Dermis microvascular lymphatic vessel endothelial cell (primary cell): ENCODE measurements at regions not wholly inside any gene's neighbourhood (a gene's known extent, or its start where the extent isn't known, plus 50 kb on each side); places are given as distances from the start of the nearest gene placed in this dataset.

Source experiments
- DNase-seq, 2 donors: peaks; one replicate each; pipeline versions ENCODE4 v3.0.0 to v3.0.0-alpha.2; 2010; ENCODE audit warnings: low read depth in 2 of 2

DNA sequence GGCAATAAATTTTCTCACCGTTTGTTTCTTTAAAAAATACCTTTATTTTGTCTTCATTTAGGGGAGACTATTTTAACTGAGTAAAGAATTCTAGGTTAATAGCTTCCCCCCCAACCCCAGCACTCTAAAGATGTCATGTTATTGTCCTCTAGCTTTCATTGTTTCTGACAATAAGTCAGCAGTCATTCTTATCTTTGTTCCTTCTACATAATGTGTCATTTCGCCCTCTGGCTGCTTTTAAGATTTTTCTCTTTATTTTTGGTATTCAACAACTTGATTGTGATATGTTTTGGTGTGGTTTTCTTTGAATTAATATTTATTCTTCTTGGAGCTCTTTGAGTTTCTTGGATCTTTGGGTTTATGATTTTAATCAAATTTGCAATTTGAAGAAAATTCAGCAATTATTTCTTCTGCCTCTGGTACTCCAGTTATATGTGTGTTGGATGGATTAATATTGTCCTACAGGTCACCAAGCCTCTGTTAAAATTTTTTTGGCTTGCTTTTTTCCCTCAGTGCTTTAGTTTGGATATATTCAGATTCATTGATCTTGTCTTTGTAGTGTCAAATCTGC lies 64.6 kb upstream of the ELN start:
- no peak for DNase-seq

DNA sequence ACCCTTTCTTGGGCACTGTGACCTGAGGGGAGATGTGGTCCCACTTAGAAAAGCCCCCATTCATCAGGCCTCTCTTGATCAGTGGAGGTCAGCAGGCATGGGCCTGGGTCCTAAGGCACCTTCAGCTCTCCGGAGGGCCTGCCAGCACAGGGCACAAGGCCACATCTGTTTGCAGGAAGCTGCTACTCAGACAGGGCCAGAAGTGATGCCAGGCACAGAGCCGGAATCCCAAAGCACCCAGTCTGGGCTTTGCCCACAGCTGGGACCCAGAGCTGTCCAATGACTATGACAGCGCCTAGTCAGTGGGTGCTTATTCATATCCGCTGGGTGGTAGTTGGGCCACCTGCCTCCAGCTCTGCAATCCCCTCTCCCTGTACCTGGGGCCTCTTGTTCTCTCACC lies 63.2 kb upstream of the ELN start:
- DNase-seq = no peak

GRCh38 chr7:73966062-73966940 lies 61.7 kb upstream of the ELN start:
- DNase-seq = no peak

DNA sequence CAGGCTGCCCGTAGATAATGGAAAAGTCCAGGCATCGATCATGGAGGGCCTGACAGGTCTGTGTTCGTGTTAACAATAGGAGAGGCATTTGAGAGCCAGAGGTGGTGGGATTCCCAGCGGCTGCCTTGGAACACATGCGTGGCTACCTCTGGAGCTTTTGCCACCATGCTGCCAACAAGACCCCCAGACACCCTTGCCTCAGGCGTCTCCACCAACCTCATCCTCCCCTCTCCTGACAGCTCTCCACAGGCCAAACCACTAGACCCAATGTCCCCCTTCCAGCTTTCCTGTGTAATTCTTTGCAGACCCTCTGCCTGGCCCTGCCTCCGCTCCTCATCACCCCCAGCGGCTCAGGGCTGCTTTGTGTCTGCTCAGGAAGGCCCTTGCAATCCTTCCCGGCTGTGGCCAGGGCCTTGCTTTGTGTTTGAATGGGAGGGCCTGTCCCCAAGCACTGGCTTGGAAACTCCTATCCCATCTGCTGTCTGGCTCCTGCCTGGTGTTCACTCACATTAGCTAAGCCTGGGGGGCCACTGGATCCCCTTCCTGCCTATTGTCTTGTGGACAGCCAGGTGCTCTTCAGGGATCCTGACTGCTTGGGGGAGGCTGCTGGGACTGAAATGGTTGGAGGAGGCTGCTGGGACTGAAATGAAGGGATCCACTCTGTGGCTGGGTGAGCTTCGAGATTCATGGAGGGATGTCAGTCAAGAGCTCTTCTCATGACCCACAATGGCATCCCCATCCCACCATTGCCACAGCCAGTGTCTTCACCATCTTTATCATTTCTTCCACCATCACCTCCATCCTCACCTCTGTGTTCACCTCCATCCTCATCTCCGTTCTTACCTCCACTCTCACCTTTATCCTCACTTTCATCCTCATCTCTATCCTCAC lies 60.8 kb upstream of the ELN start:
- no peak for DNase-seq

DNA sequence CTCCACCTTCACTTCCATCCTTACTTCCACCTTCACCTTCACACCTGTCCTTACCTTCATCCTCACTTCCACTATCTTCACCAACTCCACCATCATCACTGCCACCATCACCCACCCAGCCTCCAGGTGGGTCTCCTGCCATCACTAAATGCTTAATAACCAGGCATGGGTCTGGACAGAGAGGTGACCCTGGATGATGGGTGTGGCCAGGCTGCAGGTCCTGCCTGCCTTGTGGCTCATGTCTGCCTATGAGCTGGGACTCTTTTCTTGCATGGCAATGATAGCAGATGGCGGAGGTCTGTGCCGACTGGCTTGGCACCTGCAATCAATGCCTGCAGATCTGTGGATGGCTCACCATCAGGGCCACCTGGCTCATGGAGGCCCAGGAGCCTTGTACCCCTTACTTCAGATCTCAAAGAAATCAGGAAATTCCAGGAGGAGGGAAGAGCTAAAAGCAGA lies 60.1 kb upstream of the ELN start:
- DNase-seq = no peak

- DNase-seq = no peak
Observed at GRCh38 chr7:73968487-73968886, 59.5 kb upstream of the ELN start.

DNA sequence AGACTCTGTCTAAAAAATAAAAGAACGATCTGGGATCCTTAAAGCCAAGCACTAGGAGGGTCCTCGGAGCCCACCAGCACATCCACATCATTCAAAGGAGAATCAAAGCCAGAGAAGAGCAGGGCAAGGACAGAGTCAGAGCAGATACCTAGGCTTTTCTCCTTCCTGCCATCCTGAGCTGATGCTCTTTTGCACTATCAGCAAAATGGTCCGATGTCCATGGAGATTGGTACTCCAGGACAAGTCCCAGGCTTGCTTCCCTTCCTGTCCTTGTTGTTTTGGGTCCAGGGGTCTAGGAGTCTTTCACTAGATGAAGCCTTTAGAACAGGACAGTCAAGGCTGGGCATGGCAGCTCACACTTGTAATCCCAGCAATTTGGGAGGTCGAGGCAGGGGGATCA lies 58.0 kb upstream of the ELN start:
- DNase-seq = no peak

GRCh38 chr7:73970801-73971229 lies 57.2 kb upstream of the ELN start:
- DNase-seq = no peak

DNA sequence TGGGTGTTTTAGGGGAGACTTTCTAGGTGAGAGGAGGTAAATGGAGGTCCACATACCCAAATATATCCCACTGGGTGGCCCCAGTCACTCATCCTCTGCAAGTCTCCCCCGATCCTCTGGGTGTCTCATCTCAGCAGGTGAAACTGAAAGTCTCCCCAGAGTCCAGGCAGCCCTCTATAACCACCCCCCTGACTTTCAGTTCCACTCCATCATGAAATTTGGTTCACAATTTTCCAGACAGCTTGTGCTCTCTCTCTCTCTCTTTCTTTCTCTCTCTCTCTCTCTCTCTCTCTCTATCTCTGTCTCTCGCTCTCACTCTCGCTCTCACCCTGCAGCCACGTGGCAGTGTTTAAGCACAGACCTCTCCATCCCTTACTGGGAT lies 56.7 kb upstream of the ELN start:
- no peak for DNase-seq

- DNase-seq = no peak
Observed at GRCh38 chr7:73971704-73972341, 56.1 kb upstream of the ELN start.

- no peak for DNase-seq
Observed at GRCh38 chr7:73972614-73973013, 55.4 kb upstream of the ELN start.

DNA sequence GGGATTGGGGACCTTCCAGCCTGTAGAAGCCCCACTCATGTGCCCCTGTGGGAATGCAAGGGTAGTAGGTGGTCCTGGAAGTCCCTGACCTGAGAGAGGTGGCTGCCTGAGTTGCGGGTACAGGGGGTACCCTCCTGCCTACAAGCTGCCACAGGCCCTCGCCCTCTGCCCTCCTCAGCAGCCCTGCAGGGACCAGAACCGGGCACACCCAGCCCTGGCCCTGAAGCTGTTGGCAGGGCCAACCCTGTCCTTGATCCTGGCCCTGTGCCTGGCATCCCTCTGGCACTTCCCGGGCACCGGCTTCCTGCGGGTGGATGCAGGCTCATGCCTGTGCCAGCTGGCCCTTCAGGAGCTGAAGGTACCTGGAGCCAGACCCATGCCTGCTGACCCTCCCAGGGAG lies 54.9 kb upstream of the ELN start:
- no peak for DNase-seq

GRCh38 chr7:73974101-73974947 lies 53.6 kb upstream of the ELN start:
- no peak for DNase-seq

- no peak for DNase-seq
Observed at GRCh38 chr7:73974948-73975926, 52.7 kb upstream of the ELN start.

DNA sequence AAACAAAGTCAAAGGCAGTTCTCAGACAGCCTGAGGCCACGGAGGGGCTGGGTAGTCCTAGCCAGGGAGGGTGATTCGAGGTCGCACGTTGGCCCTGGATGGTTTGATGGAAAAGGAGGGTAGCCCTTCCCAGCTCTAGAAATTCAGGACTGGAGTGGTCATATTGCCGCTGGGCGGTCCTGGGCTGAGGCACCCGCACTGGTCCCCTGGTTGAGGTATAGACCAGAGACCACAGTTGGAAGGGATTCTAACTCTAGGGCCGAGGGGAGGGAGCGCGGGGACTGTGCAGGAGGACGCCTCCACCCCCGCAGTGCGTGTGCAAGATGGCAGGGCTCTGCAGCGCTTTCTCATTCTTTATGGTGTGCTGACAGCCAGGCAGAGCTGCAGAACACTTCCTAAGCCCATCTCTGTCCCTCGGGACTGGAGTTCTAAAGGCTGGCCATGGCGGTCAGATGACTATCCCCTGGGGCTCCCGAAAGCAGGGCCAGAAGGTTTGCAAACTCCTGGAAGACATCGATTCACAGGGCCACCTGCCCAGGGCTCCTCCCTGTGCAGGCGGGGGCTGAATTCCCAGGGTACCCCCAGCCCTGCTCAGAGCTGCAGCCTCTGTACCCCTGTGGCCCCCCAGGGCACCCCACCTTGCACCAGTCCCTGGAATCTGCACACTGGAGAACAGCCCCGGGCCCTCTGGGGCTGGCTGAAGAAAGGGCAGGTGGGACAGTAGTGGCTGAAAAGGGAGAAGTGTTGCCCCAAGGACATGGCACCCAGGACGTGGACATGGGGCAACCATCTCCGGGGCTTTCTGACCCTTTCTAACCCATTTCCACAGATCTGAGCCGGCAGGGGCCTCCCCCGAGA lies 51.0 kb upstream of the ELN start:
- DNase-seq = no peak

DNA sequence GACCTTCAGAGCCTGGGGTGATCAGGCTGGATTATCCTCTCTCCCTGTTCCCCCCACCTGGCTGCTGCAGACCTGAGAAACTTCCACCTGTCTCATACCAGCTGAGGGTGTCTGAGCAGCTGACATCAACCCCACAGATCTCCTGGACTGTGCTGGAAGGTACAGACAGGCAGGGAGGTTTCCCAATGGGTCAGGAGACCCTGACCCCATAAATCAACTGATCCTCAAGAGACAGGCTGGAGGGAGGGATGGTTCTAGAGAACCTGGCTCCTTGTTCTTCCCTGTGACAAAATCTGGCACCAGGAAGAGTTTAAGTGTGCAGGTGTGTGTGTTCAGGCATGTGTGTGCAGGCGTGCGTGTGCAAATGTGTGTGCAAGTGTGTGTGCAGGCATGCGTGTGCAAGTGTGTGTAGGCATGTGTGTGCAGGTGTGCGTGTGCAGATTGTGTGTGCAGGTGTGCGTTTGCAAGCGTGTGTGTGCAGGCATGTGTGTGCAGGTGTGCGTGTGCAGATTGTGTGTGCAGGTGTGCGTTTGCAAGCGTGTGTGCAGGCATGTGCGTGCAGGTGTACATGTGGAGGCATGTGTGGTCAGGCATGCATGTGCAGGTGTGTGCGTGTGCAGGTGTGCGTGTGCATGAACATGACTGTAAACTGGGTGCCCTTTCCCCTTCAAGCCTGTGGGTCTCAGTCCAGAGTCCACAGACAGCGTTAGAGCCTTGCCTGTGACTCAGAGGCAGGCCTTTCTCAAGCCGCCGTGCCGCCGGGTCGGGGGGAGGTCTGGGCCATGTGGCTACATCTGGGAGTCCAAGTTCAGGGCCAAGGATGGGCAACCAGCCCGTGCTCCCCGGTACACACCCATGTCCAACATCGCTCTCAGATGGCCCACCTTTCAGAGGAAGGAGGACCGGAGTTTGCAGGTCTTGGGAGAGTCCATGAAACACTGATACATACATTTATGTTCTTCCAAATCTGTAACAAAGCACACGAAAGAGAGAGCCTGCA lies 50.1 kb upstream of the ELN start:
- DNase-seq = no peak
